ENCODE measurements at regions not wholly inside any gene's neighbourhood (a gene's known extent, or its start where the extent isn't known, plus 50 kb on each side); places are given as distances from the start of the nearest gene placed in this dataset.

- TF ChIP-seq TCF7L2 (IDR thresholded peaks at IDR 0.05; ENCODE audit: borderline replicate concordance, low read depth, low read length) (no peak), ZNF140 (tag by site-specific recombination; IDR thresholded peaks at IDR 0.05) (no peak), ZNF548 (tag by site-specific recombination; IDR thresholded peaks at IDR 0.05) (no peak), CTCF (tag by site-specific recombination; IDR thresholded peaks at IDR 0.05) (no peak), MYNN (tag by site-specific recombination; IDR thresholded peaks at IDR 0.05; ENCODE audit: borderline replicate concordance) (no peak), ZNF280C (tag by site-specific recombination; IDR thresholded peaks at IDR 0.05) (no peak), ZBTB7A (tag by site-specific recombination; IDR thresholded peaks at IDR 0.05; ENCODE audit: low read depth) (no peak), ZBTB26 (tag by site-specific recombination; optimal IDR thresholded peaks at IDR 0.05) (no peak), YY1 (tag by site-specific recombination; IDR thresholded peaks at IDR 0.05) (no peak), ZNF274 (IDR thresholded peaks at IDR 0.05; ENCODE audit: low read length) (no peak), ZNF274 (tag by site-specific recombination; IDR thresholded peaks at IDR 0.05; ENCODE audit: borderline replicate concordance) (no peak), ZNF629 (tag by site-specific recombination; IDR thresholded peaks at IDR 0.05) (no peak), ZNF433 (tag by site-specific recombination; IDR thresholded peaks at IDR 0.05; ENCODE audit: low read depth) (no peak)
These were observed 95.7 kb downstream of the ACAA2 start for GRCh38 chr18:49717617-49718016.

Data from HEK293 (cell line).